Choroid plexus epithelial cell (primary cell): ENCODE measurements at regions not wholly inside any gene's neighbourhood (a gene's known extent, or its start where the extent isn't known, plus 50 kb on each side); places are given as distances from the start of the nearest gene placed in this dataset.

Experiments
- DNase-seq: peaks from one replicate; pipeline ENCODE4 v3.0.0-alpha.2; 2010; ENCODE audit warnings: low read depth
- H3K4me3 ChIP-seq: 2 replicates; pipeline ENCODE4 v1.5.1; 2011; ENCODE audit warnings: low read depth, mild to moderate bottlenecking, control low read depth, low read length, moderate library complexity
- TF ChIP-seq, protein P1 (sequence below): conservative IDR thresholded peaks from 2 replicates; pipeline ENCODE4 v1.5.1; 2011; ENCODE audit warnings: low read depth, mild to moderate bottlenecking, control low read depth, inconsistent platforms, low read length, moderate library complexity

DNA sequence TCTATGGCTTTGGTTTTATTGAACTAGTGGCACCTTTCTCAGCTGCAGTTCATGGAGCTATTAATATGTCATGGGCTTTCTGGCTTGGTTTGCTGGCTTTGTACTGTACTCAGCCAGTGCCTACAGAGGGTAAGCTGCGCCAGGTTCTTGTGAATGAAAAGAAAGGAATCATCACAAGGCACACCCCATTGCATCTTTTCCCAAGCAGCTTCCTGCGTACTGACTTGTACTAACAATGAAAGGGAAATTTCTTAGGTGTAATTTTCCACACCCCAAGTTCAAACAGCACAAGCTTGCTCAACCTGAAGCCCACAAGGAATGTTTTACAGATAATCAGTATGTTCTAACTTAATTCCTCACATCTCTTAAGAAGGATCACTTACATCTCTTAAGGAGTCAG lies 78.0 kb upstream of the TNFSF18 start:
- TF ChIP-seq, protein P1, sequence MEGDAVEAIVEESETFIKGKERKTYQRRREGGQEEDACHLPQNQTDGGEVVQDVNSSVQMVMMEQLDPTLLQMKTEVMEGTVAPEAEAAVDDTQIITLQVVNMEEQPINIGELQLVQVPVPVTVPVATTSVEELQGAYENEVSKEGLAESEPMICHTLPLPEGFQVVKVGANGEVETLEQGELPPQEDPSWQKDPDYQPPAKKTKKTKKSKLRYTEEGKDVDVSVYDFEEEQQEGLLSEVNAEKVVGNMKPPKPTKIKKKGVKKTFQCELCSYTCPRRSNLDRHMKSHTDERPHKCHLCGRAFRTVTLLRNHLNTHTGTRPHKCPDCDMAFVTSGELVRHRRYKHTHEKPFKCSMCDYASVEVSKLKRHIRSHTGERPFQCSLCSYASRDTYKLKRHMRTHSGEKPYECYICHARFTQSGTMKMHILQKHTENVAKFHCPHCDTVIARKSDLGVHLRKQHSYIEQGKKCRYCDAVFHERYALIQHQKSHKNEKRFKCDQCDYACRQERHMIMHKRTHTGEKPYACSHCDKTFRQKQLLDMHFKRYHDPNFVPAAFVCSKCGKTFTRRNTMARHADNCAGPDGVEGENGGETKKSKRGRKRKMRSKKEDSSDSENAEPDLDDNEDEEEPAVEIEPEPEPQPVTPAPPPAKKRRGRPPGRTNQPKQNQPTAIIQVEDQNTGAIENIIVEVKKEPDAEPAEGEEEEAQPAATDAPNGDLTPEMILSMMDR, result no peak
- H3K4me3 ChIP-seq, result no peak overlapping the region

GRCh38 chr1:173127369-173128307 lies 76.9 kb upstream of the TNFSF18 start:
- TF ChIP-seq, protein P1, result no peak
- DNase-seq, result no peak
- H3K4me3 ChIP-seq, result no peak overlapping the region

More for the DNA sequence above, 78.0 kb upstream of the TNFSF18 start:
- no peak for DNase-seq

GRCh38 chr1:173126421-173126820 lies 75.7 kb upstream of the TNFSF18 start:
- TF ChIP-seq, protein P1, result no peak
- no peak overlapping the region for H3K4me3 ChIP-seq
- no peak for DNase-seq

- DNase-seq, result peak; percentile 96
- TF ChIP-seq, protein P1, result no peak
- H3K4me3 ChIP-seq, result peak overlapping the region; percentile 36
Observed at GRCh38 chr1:173122958-173123852, 72.5 kb upstream of the TNFSF18 start.

DNA sequence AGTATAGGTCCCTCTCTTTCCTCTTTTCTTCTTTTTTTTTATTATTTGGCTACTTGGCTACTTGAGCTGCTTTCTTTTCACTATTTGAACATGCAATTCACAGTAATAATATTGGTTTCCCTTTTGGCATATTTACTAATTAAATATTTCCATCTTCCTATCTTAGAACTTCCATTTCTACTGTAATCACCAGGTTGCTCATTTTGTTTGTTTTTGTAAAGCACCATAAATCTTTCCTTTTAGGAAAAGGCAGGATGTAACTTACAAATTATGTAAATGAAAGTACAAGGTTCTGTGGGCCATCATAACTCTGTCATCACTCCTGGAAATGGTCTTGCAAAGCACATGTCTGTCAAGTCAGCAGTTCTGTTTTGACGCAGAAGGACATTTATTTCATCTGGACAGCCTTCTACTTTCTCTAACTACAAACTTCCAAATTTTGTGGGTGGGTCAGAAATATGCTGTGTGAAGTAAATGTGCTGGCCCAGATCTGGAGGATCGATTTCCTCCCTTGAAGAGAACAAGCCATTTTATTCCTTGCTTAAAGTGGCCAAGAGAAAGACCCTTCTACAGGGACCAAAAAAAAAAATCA lies 71.7 kb upstream of the TNFSF18 start:
- TF ChIP-seq, protein P1, result no peak
- no peak overlapping the region for H3K4me3 ChIP-seq

DNA sequence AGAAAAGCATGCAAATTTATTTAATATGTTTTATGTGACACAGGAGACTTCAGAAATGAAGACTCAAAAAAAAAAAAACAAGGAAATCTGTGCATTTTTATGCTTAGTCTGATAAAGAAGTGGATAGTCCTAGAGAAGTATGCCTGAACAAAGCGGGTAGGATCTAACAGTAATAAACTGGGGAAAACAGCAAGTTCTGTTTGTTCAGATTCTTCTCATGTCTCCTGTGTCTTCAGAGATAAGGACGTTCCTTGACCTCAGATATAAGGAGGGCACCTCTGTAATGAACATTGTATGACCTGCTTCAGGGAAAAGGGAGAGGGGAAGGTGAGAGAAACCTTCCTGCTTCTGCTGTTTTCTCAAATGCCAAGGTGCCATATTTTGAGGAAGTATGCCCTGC lies 67.7 kb upstream of the TNFSF18 start:
- H3K4me3 ChIP-seq, result no peak overlapping the region
- TF ChIP-seq, protein P1, result no peak
- DNase-seq, result no peak

More for the DNA sequence above, 71.7 kb upstream of the TNFSF18 start:
- DNase-seq, result peak; percentile 22
